Muscle layer of colon (tissue), 2 donors: ENCODE measurements at regions not wholly inside any gene's neighbourhood (a gene's known extent, or its start where the extent isn't known, plus 50 kb on each side); places are given as distances from the start of the nearest gene placed in this dataset.
"Not testable (repeated sequence)": the region's sequence is repeated elsewhere in the genome, so short reads cannot be mapped to it uniquely, and the experiment has no call there.

Experiments
- H3K27ac ChIP-seq: one replicate; pipeline ENCODE4 v1.7.0; 2013; ENCODE audit warnings: low read depth, mild to moderate bottlenecking, low read length, moderate library complexity
- H3K27me3 ChIP-seq, 2 donors: one replicate each; pipeline ENCODE4 v1.7.0; 2013; ENCODE audit warnings: low read length in 2 of 2, mild to moderate bottlenecking in 2 of 2; ENCODE audit not compliant: insufficient read depth in 2 of 2, control insufficient read depth in 1 of 2
- H3K36me3 ChIP-seq: one replicate; pipeline ENCODE4 v1.7.0; 2013; ENCODE audit warnings: mild to moderate bottlenecking, low read length; ENCODE audit not compliant: insufficient read depth
- H3K4me1 ChIP-seq: one replicate; pipeline ENCODE4 v1.7.0; 2013; ENCODE audit warnings: mild to moderate bottlenecking, low read length; ENCODE audit not compliant: insufficient read depth
- H3K4me3 ChIP-seq, 2 donors: one replicate each; pipeline ENCODE4 v1.7.0; 2013; ENCODE audit warnings: low read length in 2 of 2, low read depth in 1 of 2, mild to moderate bottlenecking in 1 of 2, moderate library complexity in 1 of 2
- H3K9ac ChIP-seq: one replicate; pipeline ENCODE4 v1.7.0; 2013; ENCODE audit warnings: low read length
- H3K9me3 ChIP-seq: one replicate; pipeline ENCODE4 v1.7.0; 2013; ENCODE audit warnings: mild to moderate bottlenecking, low read length
- donor health status: abdominal sarcoma.
- donor health status: Adenocarcinoma of cecum.

DNA sequence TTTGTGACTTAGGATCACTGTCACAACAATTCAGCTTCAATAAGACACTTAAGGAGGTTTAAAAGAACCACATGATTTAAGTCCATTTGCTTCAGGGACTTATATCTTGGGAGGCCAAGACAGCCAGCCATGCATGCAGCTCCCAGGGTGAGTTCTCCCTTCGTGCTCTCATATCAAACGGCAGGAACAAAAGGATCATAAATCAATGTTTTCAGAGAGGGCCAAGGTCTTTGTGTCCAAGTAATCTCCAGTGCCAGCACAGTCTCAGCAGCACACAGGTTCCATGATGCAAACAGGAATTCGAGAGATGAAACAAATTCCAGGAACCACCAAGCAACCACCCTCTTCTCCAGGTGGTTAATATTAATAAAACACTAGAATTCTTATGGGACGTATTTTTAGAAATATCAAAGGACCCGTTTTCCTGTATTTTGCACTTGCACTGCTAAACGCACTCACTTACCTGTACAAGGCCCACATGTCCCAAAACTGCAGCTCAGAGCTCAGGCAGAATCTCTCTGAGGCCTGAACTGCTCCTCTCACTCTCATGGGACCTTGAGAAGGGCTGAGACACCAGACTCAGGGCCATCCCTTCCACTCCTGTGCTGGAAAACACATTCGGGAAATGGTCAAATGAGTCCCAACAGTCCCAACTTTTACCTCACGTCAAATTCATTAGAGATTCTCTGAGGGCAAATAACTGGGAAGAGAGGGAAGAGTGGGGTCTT lies 100.0 kb upstream of the RAB4A start:
- H3K9ac ChIP-seq, result no peak overlapping the region
- no peak overlapping the region for H3K4me3 ChIP-seq
- no peaks in the 10 kb centered on the region for H3K4me1 ChIP-seq
- H3K9me3 ChIP-seq, result no peaks in the 10 kb centered on the region
- no peaks in the 10 kb centered on the region for H3K36me3 ChIP-seq
- H3K27ac ChIP-seq, result no peak overlapping the region
- no peaks in the 10 kb centered on the region for H3K27me3 ChIP-seq

DNA sequence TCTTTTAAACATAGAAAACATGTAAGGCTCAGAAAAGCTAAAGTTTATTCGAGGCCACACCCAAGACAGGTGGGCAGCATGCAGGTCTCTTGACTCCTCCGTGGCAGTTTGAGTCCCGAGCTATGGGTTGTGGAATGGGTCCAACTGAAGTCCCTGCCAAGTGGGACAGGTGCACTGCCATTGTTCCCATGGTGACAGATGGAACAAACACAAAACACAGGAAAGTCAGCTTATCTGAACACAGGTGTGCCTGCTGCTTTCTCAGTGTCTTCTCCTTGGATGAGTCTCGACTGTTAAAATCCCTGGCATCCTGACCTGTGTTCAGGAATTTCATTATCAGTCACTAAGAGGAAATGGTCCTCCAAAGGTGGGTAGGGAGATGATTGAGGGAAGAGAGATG lies 99.0 kb upstream of the RAB4A start:
- H3K36me3 ChIP-seq, result no peaks in the 10 kb centered on the region
- H3K4me3 ChIP-seq, result no peak overlapping the region
- H3K27ac ChIP-seq, result no peak overlapping the region
- no peaks in the 10 kb centered on the region for H3K9me3 ChIP-seq
- H3K27me3 ChIP-seq, result no peaks in the 10 kb centered on the region
- no peak overlapping the region for H3K9ac ChIP-seq
- H3K4me1 ChIP-seq, result no peaks in the 10 kb centered on the region

DNA sequence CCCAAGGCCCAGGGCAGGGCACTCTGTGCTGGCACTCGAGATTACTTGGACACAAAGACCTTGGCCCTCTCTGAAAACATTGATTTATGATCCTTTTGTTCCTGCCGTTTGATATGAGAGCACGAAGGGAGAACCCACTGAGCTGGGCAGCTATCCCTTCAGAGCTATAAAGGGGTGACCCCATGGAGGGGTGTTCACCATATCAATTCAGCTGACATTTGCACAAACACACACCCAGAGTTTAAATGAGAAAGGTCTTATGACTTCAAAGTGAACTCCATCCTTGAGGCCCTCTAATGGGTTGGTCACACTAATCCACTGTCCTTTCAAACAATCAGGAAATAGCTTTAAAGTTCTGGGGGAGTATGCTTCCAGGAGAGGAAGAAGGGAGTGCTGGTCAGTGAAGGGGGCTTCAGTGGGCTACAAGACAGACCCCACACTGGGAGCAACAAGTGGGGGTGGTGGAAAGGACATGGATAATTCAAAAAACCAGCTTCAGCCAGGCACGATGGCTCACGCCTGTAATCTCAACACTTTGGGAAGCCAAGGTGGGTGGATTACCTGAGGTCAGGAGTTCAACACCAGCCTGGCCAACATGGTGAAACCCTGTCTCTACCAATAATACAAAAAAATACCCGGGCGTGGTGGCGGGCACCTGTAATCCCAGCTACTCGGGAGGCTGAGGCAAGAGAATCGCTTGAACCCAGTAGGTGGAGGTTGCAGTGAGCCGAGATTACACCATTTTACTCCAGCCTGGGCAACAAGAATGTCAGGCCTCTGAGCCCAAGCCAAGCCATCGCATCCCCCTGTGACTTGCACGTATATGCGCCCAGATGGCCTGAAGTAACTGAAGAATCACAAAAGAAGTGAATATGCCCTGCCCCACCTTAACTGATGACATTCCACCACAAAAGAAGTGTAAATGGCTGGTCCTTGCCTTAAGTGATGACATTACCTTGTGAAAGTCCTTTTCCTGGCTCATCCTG lies 97.1 kb upstream of the RAB4A start:
- not testable (repeated sequence) for H3K4me3 ChIP-seq, H3K4me1 ChIP-seq, H3K9ac ChIP-seq, H3K27me3 ChIP-seq, H3K27ac ChIP-seq, H3K9me3 ChIP-seq, H3K36me3 ChIP-seq

DNA sequence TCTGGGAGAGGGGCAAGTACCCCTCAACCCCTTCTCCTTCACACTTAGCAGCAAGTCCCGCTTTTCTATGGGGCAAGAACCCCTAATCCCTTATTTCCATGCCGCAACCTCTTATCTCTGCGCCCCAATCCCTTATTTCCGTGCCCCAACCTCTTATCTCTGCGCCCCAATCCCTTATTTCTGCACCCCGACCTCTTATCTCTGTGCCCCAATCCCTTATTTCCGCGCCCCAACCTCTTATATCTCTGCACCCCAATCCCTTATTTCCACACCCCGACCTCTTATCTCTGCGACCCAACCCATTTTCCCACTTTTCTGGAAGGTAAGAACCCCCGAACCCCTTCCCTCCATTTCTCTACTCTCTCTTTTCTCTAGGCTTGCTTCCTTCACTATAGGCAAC lies 95.6 kb upstream of the RAB4A start:
- H3K4me3 ChIP-seq, H3K36me3 ChIP-seq, H3K9ac ChIP-seq, H3K9me3 ChIP-seq, H3K4me1 ChIP-seq, H3K27me3 ChIP-seq, H3K27ac ChIP-seq: not testable (repeated sequence)

DNA sequence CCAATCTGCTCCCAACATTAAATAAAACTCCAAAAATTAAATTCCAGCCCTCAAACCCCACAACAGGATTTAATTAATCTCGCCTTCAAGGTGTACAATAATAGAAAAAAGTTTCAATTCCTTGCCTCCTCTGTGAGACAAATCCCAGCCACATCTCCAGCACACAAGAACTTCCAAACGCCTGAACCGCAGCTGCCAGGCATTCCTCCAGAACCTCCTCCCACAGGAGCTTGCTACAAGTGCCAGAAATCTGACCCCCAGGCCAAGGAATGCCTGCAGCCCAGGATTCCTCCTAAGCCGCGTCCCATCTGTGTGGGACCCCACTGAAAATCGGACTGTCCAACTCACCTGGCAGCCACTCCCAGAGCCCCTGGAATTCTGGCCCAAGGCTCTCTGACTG lies 94.5 kb upstream of the RAB4A start:
- not testable (repeated sequence) for H3K27me3 ChIP-seq, H3K4me3 ChIP-seq, H3K36me3 ChIP-seq, H3K4me1 ChIP-seq, H3K9me3 ChIP-seq, H3K27ac ChIP-seq, H3K9ac ChIP-seq

DNA sequence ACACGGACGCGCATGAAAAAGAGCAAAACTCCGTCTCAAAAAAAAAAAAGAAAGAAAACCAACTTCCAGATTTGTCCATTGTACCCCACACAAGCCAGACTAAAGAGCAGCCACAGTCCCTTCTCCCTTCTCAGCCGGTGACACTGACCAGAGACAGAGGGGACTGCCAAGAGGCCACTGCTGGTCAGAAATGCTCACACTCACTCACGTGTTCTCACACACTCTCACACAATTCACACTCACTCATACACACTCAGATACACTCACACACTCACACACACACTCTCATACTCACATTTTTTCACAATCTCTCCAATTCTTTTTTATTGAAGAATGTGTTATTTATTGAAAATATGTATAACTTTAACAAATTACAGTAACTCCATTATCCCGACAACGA lies 90.8 kb upstream of the RAB4A start:
- H3K9ac ChIP-seq, result no peak overlapping the region
- no peak overlapping the region for H3K27ac ChIP-seq
- H3K9me3 ChIP-seq, result no peaks in the 10 kb centered on the region
- no peaks in the 10 kb centered on the region for H3K27me3 ChIP-seq
- no peaks in the 10 kb centered on the region for H3K36me3 ChIP-seq
- no peak overlapping the region for H3K4me3 ChIP-seq
- no peaks in the 10 kb centered on the region for H3K4me1 ChIP-seq

DNA sequence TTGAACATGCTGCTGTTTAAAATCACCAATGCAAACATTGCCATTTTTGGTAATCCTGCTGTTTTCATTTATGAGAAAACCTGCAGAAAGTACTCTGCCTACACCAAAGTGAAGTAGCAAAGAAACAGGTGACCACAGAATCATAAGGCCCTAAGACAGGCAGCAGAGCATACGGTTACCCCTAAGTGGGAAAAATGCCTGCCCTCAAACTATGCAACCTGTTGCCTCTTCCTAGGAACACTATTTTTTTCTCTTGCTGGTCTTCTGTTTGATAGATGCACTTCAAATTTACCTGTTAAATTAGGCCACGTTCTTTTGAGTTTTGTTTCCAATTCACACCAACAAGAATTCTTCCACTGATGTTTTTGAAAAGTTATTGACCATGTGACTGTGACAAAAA lies 89.5 kb upstream of the RAB4A start:
- H3K9ac ChIP-seq, result no peak overlapping the region
- H3K36me3 ChIP-seq, result no peaks in the 10 kb centered on the region
- H3K9me3 ChIP-seq, result no peaks in the 10 kb centered on the region
- no peak overlapping the region for H3K4me3 ChIP-seq
- no peaks in the 10 kb centered on the region for H3K4me1 ChIP-seq
- H3K27me3 ChIP-seq, result no peaks in the 10 kb centered on the region
- no peak overlapping the region for H3K27ac ChIP-seq

DNA sequence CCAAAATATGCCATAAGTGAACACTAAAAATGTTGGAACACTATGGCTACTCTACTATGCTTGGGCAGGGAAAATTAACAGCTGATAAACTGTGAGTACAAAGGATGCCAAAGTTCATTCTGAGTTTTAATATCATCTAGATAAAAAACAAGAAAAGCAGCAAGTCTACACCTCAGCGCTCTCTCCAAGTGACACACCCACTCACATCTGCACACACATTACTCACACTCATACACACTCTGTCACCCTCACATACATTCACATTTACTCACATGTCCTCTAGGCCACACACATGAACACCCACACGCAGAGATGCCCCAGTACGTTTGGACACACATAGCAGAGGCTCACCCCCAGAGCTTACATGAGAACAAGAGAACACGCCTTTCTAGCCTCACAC lies 87.3 kb upstream of the RAB4A start:
- Histone ChIP-seq H3K9ac (no peak overlapping the region), H3K9me3 (no peaks in the 10 kb centered on the region), H3K27ac (no peak overlapping the region)

DNA sequence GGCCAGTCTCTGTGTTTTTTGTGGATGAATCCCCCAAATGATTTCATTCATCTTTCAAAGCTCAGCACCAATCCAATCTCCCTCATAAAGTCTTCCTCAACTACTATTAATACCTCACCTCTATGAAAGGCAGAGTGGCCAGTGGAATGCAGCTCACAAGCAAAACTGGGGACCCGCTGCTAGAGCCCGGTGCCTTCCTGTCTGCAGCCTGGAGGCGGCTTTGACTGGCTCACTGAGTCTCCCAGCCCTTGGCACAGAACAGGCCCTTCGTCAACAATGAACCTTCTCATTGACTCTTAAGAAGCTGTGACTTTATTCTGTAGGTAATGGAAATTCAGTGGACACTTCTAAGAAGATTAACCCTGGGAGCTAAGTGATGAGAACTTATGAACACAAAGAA lies 86.8 kb upstream of the RAB4A start:
- H3K27me3 ChIP-seq, result no peaks in the 10 kb centered on the region
- H3K9ac ChIP-seq, result no peak overlapping the region
- H3K4me1 ChIP-seq, result no peaks in the 10 kb centered on the region
- H3K27ac ChIP-seq, result no peak overlapping the region
- H3K9me3 ChIP-seq, result no peaks in the 10 kb centered on the region
- H3K4me3 ChIP-seq, result no peak overlapping the region
- no peaks in the 10 kb centered on the region for H3K36me3 ChIP-seq

More for the DNA sequence above, 87.3 kb upstream of the RAB4A start:
- no peaks in the 10 kb centered on the region for H3K36me3 ChIP-seq
- H3K4me1 ChIP-seq, result no peaks in the 10 kb centered on the region
- H3K4me3 ChIP-seq, result no peak overlapping the region
- H3K27me3 ChIP-seq, result no peaks in the 10 kb centered on the region

DNA sequence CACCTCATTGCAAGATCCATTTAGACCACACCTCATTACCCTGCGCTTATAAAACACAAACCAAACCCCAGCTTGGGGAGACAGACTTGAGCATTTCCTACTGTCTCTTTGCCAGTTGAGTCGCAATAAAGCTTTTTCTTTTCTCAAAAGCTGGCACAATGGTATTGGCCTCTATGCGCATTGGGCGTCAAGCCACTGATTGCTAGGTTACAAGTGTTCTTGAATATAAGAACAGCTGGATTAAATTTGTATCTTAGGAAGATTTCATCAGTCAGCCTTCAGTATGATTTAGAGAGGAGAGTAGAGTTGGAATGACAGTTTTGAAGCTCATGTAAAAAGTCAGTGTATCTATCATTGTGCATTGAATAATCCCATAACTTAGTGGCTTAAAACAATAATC lies 84.9 kb upstream of the RAB4A start:
- Histone ChIP-seq H3K27ac (no peak overlapping the region), H3K9ac (no peak overlapping the region), H3K36me3 (no peaks in the 10 kb centered on the region), H3K4me1 (no peaks in the 10 kb centered on the region), H3K4me3 (no peak overlapping the region), H3K27me3 (no peaks in the 10 kb centered on the region), H3K9me3 (no peaks in the 10 kb centered on the region)

DNA sequence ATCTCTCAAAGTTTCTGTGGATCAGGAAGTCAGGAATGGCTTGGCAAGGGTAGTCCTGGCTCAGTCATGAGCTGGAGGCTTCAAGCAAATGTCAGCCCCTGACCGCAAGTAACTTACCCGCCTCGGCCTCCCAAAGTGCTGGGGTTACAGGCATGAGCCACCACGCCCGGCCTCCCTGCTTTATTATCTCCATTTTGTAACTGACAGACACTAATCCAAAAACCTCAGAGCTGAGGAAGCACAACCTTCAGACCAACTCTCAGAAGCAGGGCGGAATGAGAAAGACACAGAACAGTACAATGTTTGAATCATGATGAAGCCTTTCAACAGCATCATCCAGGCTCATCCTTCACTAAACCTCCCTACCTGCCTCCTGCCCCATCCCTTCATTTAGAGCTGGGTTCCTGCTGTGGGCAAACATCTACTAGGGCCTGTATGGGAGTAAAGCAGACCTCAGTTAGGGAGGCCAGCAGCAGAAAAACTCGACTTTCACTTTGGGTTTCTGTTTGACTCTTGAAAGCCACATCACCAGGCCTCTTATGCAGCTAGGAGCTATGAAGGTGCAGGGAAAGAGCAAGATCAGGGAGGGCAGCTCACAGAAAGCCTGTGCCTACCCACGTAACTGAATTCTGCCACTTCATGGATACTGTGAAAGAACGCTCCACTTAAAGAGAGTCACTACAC lies 84.4 kb upstream of the RAB4A start:
- Histone ChIP-seq H3K9ac (no peak overlapping the region), H3K9me3 (no peaks in the 10 kb centered on the region), H3K27me3 (no peaks in the 10 kb centered on the region), H3K27ac (no peak overlapping the region), H3K4me3 (no peak overlapping the region), H3K36me3 (no peaks in the 10 kb centered on the region), H3K4me1 (no peaks in the 10 kb centered on the region)
